Natural killer cell (primary cell): ENCODE measurements at regions not wholly inside any gene's neighbourhood (a gene's known extent, or its start where the extent isn't known, plus 50 kb on each side); places are given as distances from the start of the nearest gene placed in this dataset.

Source experiments
- ATAC-seq, 3 donors: fragments of 150-1000 bp in 2 of 3; fragments of 200-7000 bp in 1 of 3; cut with Tn5 transposase; 1 replicate in 1 of 3; 2 replicates in 2 of 3; pipeline ENCODE4 v1.10.0; 2021; ENCODE audit warnings: mild to moderate bottlenecking in 2 of 3, moderate library complexity in 2 of 3
- DNase-seq, 2 donors: peaks; one replicate each; pipeline versions ENCODE4 v3.0.0 to v3.0.0-alpha.2; 2013 to 2021; ENCODE audit warnings: mixed read lengths in 1 of 2
- H3K27ac ChIP-seq: one replicate; pipeline ENCODE4 v1.5.1; 2013; ENCODE audit warnings: mild to moderate bottlenecking, low read length
- H3K27me3 ChIP-seq: one replicate; pipeline ENCODE4 v1.6.1; 2013; ENCODE audit warnings: low read length; ENCODE audit not compliant: control insufficient read depth, insufficient read depth
- H3K36me3 ChIP-seq: one replicate; pipeline ENCODE4 v1.6.1; 2013; ENCODE audit warnings: low read length; ENCODE audit not compliant: control insufficient read depth, insufficient read depth
- H3K4me1 ChIP-seq: one replicate; pipeline ENCODE4 v1.6.1; 2013; ENCODE audit warnings: low read length; ENCODE audit not compliant: control insufficient read depth, insufficient read depth
- H3K4me3 ChIP-seq: one replicate; pipeline ENCODE4 v1.5.1; 2013; ENCODE audit warnings: low read length
- H3K9me3 ChIP-seq: one replicate; pipeline ENCODE4 v1.6.1; 2013; ENCODE audit warnings: low read length; ENCODE audit not compliant: control insufficient read depth, insufficient read depth
- H3K27ac Mint-ChIP-seq, 2 donors: one replicate each; pipeline ENCODE4 v1.8.0; 2022; ENCODE audit warnings: mild to moderate bottlenecking in 2 of 2, mixed read lengths in 2 of 2, moderate library complexity in 1 of 2
- H3K27me3 Mint-ChIP-seq, 2 donors: one replicate each; pipeline ENCODE4 v1.8.0; 2022; ENCODE audit warnings: low read depth in 2 of 2, mixed read lengths in 2 of 2
- H3K36me3 Mint-ChIP-seq: one replicate; pipeline ENCODE4 v1.8.0; 2022; ENCODE audit warnings: mixed read lengths
- H3K4me1 Mint-ChIP-seq, 2 donors: one replicate each; pipeline ENCODE4 v1.8.0; 2022; ENCODE audit warnings: mixed read lengths in 2 of 2
- H3K4me3 Mint-ChIP-seq: one replicate; pipeline ENCODE4 v1.8.0; 2022; ENCODE audit warnings: mild to moderate bottlenecking, moderate library complexity, mixed read lengths
- H3K9me3 Mint-ChIP-seq, 2 donors: one replicate each; pipeline ENCODE4 v1.8.0; 2022; ENCODE audit warnings: mixed read lengths in 2 of 2
- CTCF ChIP-seq: fragments of 200-600 bp; IDR thresholded peaks from one replicate; pipeline ENCODE4 v1.8.0; 2022; ENCODE audit warnings: antibody characterized with exemption
- WGBS: methylation state at CpG from one replicate; pipeline ENCODE4 v1.1.7; 2013; ENCODE audit warnings: missing lambda C conversion rate; ENCODE audit not compliant: insufficient coverage; 5-methylcytosine and 5-hydroxymethylcytosine counted together
- intact Hi-C: fragments of 100-400 bp; cut with micrococcal nuclease; formaldehyde crosslinking; loops from one replicate; pipeline ENCODE4 v1.14.2; 2022

- Mint-ChIP-seq H3K4me3 (no peak overlapping the region), H3K27ac (no peak overlapping the region), H3K4me1 (no peaks in the 10 kb centered on the region), H3K27me3 (peaks cover 0 to 3% of the 10 kb centered on the region in 2 donors), H3K36me3 (no peaks in the 10 kb centered on the region), H3K9me3 (no peaks in the 10 kb centered on the region)
- DNase-seq (no peak), ATAC-seq (no peak)
- Histone ChIP-seq H3K4me1 (no peaks in the 10 kb centered on the region), H3K36me3 (no peaks in the 10 kb centered on the region), H3K9me3 (peaks cover 3% of the 10 kb centered on the region), H3K4me3 (no peak overlapping the region), H3K27me3 (no peaks in the 10 kb centered on the region), H3K27ac (no peak overlapping the region)
- intact Hi-C loops: no loop called here
- TF ChIP-seq CTCF: no peak
- 100% methylated on average over 1 of the region's 2 CpGs for WGBS
Measured at GRCh38 chr4:54372951-54373350, 143.9 kb downstream of the PDGFRA start.

GRCh38 chr4:54373718-54374210 lies 144.7 kb downstream of the PDGFRA start:
- H3K27ac ChIP-seq: no peak overlapping the region
- H3K4me1 ChIP-seq: no peaks in the 10 kb centered on the region
- H3K9me3 Mint-ChIP-seq: no peaks in the 10 kb centered on the region
- H3K4me3 Mint-ChIP-seq: no peak overlapping the region
- H3K36me3 Mint-ChIP-seq: no peaks in the 10 kb centered on the region
- TF ChIP-seq CTCF: no peak
- DNase-seq (no peak), ATAC-seq (no peak)
- H3K4me1 Mint-ChIP-seq: no peaks in the 10 kb centered on the region
- no peak overlapping the region for H3K27ac Mint-ChIP-seq
- no peaks in the 10 kb centered on the region for H3K36me3 ChIP-seq
- intact Hi-C loops: no loop called here
- no peak overlapping the region for H3K4me3 ChIP-seq
- H3K27me3 ChIP-seq: no peaks in the 10 kb centered on the region
- H3K9me3 ChIP-seq: peaks cover 3% of the 10 kb centered on the region
- 100% methylated on average over 4 of the region's 4 CpGs for WGBS
- H3K27me3 Mint-ChIP-seq: peaks cover 0 to 3% of the 10 kb centered on the region in 2 donors

GRCh38 chr4:54378461-54378860 lies 149.4 kb downstream of the PDGFRA start:
- DNase-seq (no peak), ATAC-seq (no peak)
- no peaks in the 10 kb centered on the region for H3K27me3 ChIP-seq
- peaks cover 3% of the 10 kb centered on the region for H3K9me3 ChIP-seq
- H3K36me3 Mint-ChIP-seq: no peaks in the 10 kb centered on the region
- intact Hi-C loops: no loop called here
- no peaks in the 10 kb centered on the region for H3K4me1 Mint-ChIP-seq
- no peak overlapping the region for H3K4me3 ChIP-seq
- no peaks in the 10 kb centered on the region for H3K9me3 Mint-ChIP-seq
- TF ChIP-seq CTCF: no peak
- no peak overlapping the region for H3K27ac ChIP-seq
- H3K4me3 Mint-ChIP-seq: no peak overlapping the region
- H3K27ac Mint-ChIP-seq: no peak overlapping the region
- 100% methylated on average over 1 of the region's 1 CpG for WGBS
- no peaks in the 10 kb centered on the region for H3K27me3 Mint-ChIP-seq
- no peaks in the 10 kb centered on the region for H3K36me3 ChIP-seq
- H3K4me1 ChIP-seq: no peaks in the 10 kb centered on the region

GRCh38 chr4:54384152-54384551 lies 155.1 kb downstream of the PDGFRA start:
- intact Hi-C loops: loop anchor here (1.0 kb wide), 1 partner anchor 577 kb away; no protein-coding TSS in a partner anchor
- DNase-seq: no peak
- H3K27me3 ChIP-seq: no peaks in the 10 kb centered on the region
- no peak for TF ChIP-seq CTCF
- WGBS: 84% methylated on average over 5 of the region's 5 CpGs
- Mint-ChIP-seq H3K27ac (no peak overlapping the region), H3K36me3 (no peaks in the 10 kb centered on the region), H3K4me3 (no peak overlapping the region), H3K4me1 (no peaks in the 10 kb centered on the region), H3K9me3 (no peaks in the 10 kb centered on the region), H3K27me3 (no peaks in the 10 kb centered on the region)
- no peak overlapping the region for H3K4me3 ChIP-seq
- no peaks in the 10 kb centered on the region for H3K4me1 ChIP-seq
- no peak overlapping the region for H3K27ac ChIP-seq
- ATAC-seq: no peak
- no peaks in the 10 kb centered on the region for H3K36me3 ChIP-seq
- H3K9me3 ChIP-seq: no peaks in the 10 kb centered on the region
